Ascending aorta (tissue), 2 donors: ENCODE measurements at regions not wholly inside any gene's neighbourhood (a gene's known extent, or its start where the extent isn't known, plus 50 kb on each side); places are given as distances from the start of the nearest gene placed in this dataset.

Experiments
- DNase-seq, 2 donors: peaks; one replicate each; pipeline ENCODE4 v3.0.0-alpha.2; 2019; ENCODE audit warnings: low spot score in 2 of 2
- H3K27ac ChIP-seq, 2 donors: fragments of 200-600 bp; sonication (generic); one replicate each; pipeline ENCODE4 v1.5.1; 2016 to 2017; ENCODE audit warnings: mild to moderate bottlenecking in 1 of 2
- H3K27me3 ChIP-seq: fragments of 200-600 bp; sonication (generic); one replicate; pipeline ENCODE4 v1.5.1; 2017
- H3K36me3 ChIP-seq, 2 donors: fragments of 200-600 bp; sonication (generic); one replicate each; pipeline ENCODE4 v1.5.1; 2016
- H3K4me1 ChIP-seq, 2 donors: fragments of 200-600 bp; sonication (generic); one replicate each; pipeline ENCODE4 v1.5.1; 2016 to 2017; ENCODE audit warnings: mild to moderate bottlenecking in 1 of 2
- H3K4me3 ChIP-seq, 2 donors: fragments of 200-600 bp; sonication (generic); one replicate each; pipeline ENCODE4 v1.5.1; 2016 to 2017; ENCODE audit warnings: mild to moderate bottlenecking in 1 of 2
- H3K9me3 ChIP-seq, 2 donors: fragments of 200-600 bp; sonication (generic); one replicate each; pipeline ENCODE4 v1.5.1; 2016
- CTCF ChIP-seq, 3 experiments: fragments of 200-600 bp in 2 of 3; fragments of 450-650 bp in 1 of 3; sonication (generic) in 2 of 3; IDR thresholded peaks; one replicate each; pipeline ENCODE4 v1.5.1; 2016 to 2019; ENCODE audit warnings: antibody characterized with exemption in 3 of 3, mild to moderate bottlenecking in 1 of 3, moderate library complexity in 1 of 3
- intact Hi-C: fragments of 100-400 bp; cut with DNase I; formaldehyde crosslinking; loops from one replicate; pipeline ENCODE4 v1.15.1; 2023

GRCh38 chr4:33149658-33150524, 2429.7 kb downstream of the PCDH7 start:
- H3K27me3 ChIP-seq, result no peaks in the 10 kb centered on the region
- DNase-seq, result no peak
- intact Hi-C loops, result no loop called here
- no peak for TF ChIP-seq CTCF (IDR thresholded peaks at IDR 0.05)
- no peaks in the 10 kb centered on the region for H3K9me3 ChIP-seq
- H3K4me1 ChIP-seq, result no peaks in the 10 kb centered on the region
- no peak overlapping the region for H3K27ac ChIP-seq
- H3K4me3 ChIP-seq, result no peak overlapping the region
- no peaks in the 10 kb centered on the region for H3K36me3 ChIP-seq

- Histone ChIP-seq H3K27ac (no peak overlapping the region), H3K4me1 (no peaks in the 10 kb centered on the region), H3K27me3 (no peaks in the 10 kb centered on the region), H3K9me3 (no peaks in the 10 kb centered on the region), H3K4me3 (no peak overlapping the region), H3K36me3 (no peaks in the 10 kb centered on the region)
- DNase-seq, result no peak
- no peak for TF ChIP-seq CTCF (IDR thresholded peaks at IDR 0.05)
- intact Hi-C loops, result no loop called here
These were observed 2430.3 kb downstream of the PCDH7 start for GRCh38 chr4:33150525-33150910.

GRCh38 chr4:33160126-33160525, 2440.0 kb downstream of the PCDH7 start:
- no peaks in the 10 kb centered on the region for H3K36me3 ChIP-seq
- H3K9me3 ChIP-seq, result no peaks in the 10 kb centered on the region
- no peak overlapping the region for H3K4me3 ChIP-seq
- intact Hi-C loops, result no loop called here
- H3K27me3 ChIP-seq, result no peaks in the 10 kb centered on the region
- H3K4me1 ChIP-seq, result no peaks in the 10 kb centered on the region
- no peak for TF ChIP-seq CTCF (IDR thresholded peaks at IDR 0.05)
- no peak overlapping the region for H3K27ac ChIP-seq
- DNase-seq, result no peak

GRCh38 chr4:33161202-33161601, 2441.0 kb downstream of the PCDH7 start:
- intact Hi-C loops, result no loop called here
- no peaks in the 10 kb centered on the region for H3K36me3 ChIP-seq
- no peak overlapping the region for H3K4me3 ChIP-seq

GRCh38 chr4:33162122-33162521, 2442.0 kb downstream of the PCDH7 start:
- no peaks in the 10 kb centered on the region for H3K27me3 ChIP-seq
- no peak for TF ChIP-seq CTCF (IDR thresholded peaks at IDR 0.05)
- H3K4me1 ChIP-seq, result no peaks in the 10 kb centered on the region
- H3K27ac ChIP-seq, result no peak overlapping the region
- no peak overlapping the region for H3K4me3 ChIP-seq
- no peak for DNase-seq
- intact Hi-C loops, result no loop called here
- no peaks in the 10 kb centered on the region for H3K36me3 ChIP-seq
- no peaks in the 10 kb centered on the region for H3K9me3 ChIP-seq

More at GRCh38 chr4:33161202-33161601, 2441.0 kb downstream of the PCDH7 start:
- H3K4me1 ChIP-seq, result no peaks in the 10 kb centered on the region
- no peak for DNase-seq
- TF ChIP-seq CTCF (IDR thresholded peaks at IDR 0.05), result no peak
- H3K27ac ChIP-seq, result no peak overlapping the region
- H3K27me3 ChIP-seq, result no peaks in the 10 kb centered on the region
- H3K9me3 ChIP-seq, result no peaks in the 10 kb centered on the region
